ENCODE measurements at regions not wholly inside any gene's neighbourhood (a gene's known extent, or its start where the extent isn't known, plus 50 kb on each side); places are given as distances from the start of the nearest gene placed in this dataset.

DNA sequence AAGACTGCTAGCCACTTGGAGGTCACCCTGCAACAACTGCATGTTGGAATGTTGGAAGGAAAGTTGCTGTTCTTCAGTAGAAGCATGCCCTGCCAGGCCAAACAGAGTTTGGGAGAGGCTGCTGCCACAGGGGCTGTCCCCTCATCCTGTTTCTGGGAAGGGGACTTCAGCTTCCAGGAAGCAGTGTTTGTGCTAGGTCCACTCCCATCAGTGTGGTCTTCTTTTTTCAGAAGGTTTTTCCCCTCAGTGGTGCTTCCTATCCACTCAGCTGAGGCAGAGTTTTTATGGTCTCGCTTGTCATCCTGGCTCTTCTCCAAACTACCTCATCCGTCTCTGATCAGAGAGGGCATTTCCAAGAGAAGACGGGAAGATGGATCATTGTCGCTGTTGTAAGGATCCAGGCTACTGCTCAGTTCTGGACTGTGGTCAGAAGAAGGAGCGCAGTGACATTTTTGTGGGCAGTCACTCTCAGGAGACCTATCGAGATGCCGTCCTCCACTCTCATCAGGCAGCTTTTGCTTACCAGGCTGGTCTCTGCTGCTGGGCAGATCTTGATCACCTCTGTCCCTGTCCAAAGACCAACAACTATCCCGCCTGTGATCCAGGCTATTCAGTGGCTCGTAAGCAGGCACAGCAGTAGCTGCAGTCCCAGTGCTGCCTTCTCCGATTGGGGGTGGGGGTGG lies 97.8 kb upstream of the C5orf63 start:
- no peak for TF ChIP-seq GABPA (IDR thresholded peaks at IDR 0.05 in 1 of 2, conservative IDR thresholded peaks at IDR 0.05 in 1 of 2)
- TF ChIP-seq, protein P1, sequence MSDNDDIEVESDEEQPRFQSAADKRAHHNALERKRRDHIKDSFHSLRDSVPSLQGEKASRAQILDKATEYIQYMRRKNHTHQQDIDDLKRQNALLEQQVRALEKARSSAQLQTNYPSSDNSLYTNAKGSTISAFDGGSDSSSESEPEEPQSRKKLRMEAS (IDR thresholded peaks at IDR 0.05), result no peak
- TF ChIP-seq, protein P2, sequence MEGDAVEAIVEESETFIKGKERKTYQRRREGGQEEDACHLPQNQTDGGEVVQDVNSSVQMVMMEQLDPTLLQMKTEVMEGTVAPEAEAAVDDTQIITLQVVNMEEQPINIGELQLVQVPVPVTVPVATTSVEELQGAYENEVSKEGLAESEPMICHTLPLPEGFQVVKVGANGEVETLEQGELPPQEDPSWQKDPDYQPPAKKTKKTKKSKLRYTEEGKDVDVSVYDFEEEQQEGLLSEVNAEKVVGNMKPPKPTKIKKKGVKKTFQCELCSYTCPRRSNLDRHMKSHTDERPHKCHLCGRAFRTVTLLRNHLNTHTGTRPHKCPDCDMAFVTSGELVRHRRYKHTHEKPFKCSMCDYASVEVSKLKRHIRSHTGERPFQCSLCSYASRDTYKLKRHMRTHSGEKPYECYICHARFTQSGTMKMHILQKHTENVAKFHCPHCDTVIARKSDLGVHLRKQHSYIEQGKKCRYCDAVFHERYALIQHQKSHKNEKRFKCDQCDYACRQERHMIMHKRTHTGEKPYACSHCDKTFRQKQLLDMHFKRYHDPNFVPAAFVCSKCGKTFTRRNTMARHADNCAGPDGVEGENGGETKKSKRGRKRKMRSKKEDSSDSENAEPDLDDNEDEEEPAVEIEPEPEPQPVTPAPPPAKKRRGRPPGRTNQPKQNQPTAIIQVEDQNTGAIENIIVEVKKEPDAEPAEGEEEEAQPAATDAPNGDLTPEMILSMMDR (IDR thresholded peaks at IDR 0.05; ENCODE audit: low read depth, low read length, missing input control), result no peak
- no peak for TF ChIP-seq TAF1 (conservative IDR thresholded peaks at IDR 0.05)
- TF ChIP-seq YY1 (IDR thresholded peaks at IDR 0.05), result no peak

All from liver (tissue), 3 donors.